BJ (cell line): ENCODE measurements at regions not wholly inside any gene's neighbourhood (a gene's known extent, or its start where the extent isn't known, plus 50 kb on each side); places are given as distances from the start of the nearest gene placed in this dataset.

Source experiments
- CTCF ChIA-PET: fragments of 350-600 bp; formaldehyde crosslinking; extraction: SDS; loops from one replicate; lab custom pipeline; 2021; ENCODE audit warnings: antibody characterized with exemption, inconsistent platforms; lab: Yijun Ruan, JAX
- POLR2A ChIA-PET: fragments of 300-600 bp; sonication (Branson Sonifier 250); formaldehyde crosslinking; extraction: SDS; loops from one replicate; lab custom pipeline; 2021; ENCODE audit warnings: antibody characterized with exemption; lab: Charles Lee
- DNase-seq: peaks from one replicate; pipeline ENCODE4 v3.0.0-alpha.2; 2011; ENCODE audit warnings: low read depth
- H3K27me3 ChIP-seq: 2 replicates; pipeline ENCODE4 v1.6.0; 2011; ENCODE audit warnings: low read length; ENCODE audit not compliant: control insufficient read depth, insufficient read depth
- H3K36me3 ChIP-seq: 2 replicates; pipeline ENCODE4 v1.5.1; 2011; ENCODE audit warnings: low read length; ENCODE audit not compliant: control insufficient read depth, insufficient read depth
- H3K4me3 ChIP-seq: 2 replicates; pipeline ENCODE4 v1.5.1; 2011; ENCODE audit warnings: low read depth, mild to moderate bottlenecking, control low read depth, low read length
- TF ChIP-seq, protein P1 (sequence below): IDR thresholded peaks from 2 replicates; pipeline ENCODE4 v1.5.1; 2011; ENCODE audit warnings: low read depth, mild to moderate bottlenecking, control low read depth, inconsistent platforms, low read length, moderate library complexity; ENCODE audit not compliant: insufficient read depth

DNA sequence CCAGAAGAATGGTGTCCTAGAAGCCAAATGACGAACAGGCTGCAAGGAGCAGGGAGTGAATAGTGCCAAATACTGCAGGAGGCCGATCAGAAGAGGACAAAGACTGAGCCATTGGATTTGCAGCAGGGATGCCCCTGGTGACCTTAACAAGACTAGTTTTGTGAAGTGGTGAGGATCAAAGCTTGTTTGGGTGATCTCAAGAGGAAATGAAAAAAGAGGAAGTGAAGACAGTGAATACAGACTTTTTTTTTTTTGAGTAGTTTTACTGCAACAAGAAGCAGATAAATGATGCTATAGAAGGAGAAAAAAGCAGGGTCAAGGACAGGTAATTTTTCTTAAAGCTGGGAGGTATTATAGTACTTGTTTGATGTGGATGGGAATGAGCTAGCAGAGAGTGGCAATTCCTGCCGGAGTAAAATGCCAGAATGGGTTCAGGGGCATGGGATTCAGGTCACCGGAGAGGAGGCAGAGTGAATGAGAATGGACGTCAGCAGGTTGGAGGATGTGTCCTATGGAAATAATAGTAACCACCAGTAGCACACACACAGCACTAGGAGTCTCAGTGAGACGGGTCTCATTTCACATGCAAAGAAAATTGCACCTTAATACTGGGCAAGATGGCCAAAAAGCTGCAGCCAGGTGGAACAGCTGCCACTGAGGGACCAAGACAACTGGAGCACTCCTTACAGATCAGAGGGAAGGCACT is 345.8 kb upstream of the CCDC196 start:
- POLR2A ChIA-PET = no interaction called here
- CTCF ChIA-PET = no interaction called here
- no peak for DNase-seq
- TF ChIP-seq, protein P1, sequence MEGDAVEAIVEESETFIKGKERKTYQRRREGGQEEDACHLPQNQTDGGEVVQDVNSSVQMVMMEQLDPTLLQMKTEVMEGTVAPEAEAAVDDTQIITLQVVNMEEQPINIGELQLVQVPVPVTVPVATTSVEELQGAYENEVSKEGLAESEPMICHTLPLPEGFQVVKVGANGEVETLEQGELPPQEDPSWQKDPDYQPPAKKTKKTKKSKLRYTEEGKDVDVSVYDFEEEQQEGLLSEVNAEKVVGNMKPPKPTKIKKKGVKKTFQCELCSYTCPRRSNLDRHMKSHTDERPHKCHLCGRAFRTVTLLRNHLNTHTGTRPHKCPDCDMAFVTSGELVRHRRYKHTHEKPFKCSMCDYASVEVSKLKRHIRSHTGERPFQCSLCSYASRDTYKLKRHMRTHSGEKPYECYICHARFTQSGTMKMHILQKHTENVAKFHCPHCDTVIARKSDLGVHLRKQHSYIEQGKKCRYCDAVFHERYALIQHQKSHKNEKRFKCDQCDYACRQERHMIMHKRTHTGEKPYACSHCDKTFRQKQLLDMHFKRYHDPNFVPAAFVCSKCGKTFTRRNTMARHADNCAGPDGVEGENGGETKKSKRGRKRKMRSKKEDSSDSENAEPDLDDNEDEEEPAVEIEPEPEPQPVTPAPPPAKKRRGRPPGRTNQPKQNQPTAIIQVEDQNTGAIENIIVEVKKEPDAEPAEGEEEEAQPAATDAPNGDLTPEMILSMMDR = no peak
- no peaks in the 10 kb centered on the region for H3K27me3 ChIP-seq
- no peaks in the 10 kb centered on the region for H3K36me3 ChIP-seq
- H3K4me3 ChIP-seq = no peak overlapping the region

DNA sequence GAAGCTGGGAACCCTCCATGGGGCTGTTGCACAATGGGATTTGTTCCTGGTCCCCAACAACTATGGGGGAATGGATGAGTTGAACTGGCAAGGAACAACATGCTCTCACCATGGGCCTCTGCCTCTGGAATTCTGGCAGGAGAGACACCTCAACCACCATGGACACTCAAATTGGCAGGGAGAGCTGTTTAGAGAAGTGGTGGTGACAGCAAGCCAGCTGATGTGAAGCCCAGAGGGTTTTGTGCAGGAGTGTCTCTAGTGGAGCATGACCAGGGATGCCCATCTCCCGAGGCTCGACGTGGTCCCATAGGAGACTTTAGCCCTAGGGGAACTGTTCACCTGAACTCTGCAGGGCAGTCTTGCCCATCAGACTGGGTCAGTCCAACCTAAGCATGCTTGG is 345.2 kb upstream of the CCDC196 start:
- no peak for DNase-seq
- ChIA-PET CTCF (no interaction called here), POLR2A (no interaction called here)
- H3K36me3 ChIP-seq = no peaks in the 10 kb centered on the region
- H3K27me3 ChIP-seq = no peaks in the 10 kb centered on the region
- H3K4me3 ChIP-seq = no peak overlapping the region
- TF ChIP-seq, protein P1 = no peak

DNA sequence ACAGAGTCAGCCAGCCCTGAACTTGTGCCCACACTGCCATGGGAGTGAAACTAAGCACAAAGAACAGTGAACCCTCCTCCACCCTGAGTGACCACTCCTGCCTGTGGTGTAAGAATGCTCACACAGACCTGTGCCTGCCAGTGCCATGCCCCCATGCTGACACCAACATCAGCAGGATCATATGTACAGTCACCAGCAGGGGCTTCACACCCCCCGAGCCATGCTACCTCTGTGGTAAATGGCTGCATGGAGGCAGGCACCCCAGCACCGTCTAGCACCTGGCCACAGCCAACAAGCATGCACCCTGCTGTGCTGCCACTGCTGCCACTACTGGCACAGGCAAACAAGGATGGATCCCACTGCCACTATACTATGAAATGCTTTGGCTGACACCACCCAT is 344.4 kb upstream of the CCDC196 start:
- Histone ChIP-seq H3K36me3 (no peaks in the 10 kb centered on the region), H3K4me3 (no peak overlapping the region), H3K27me3 (no peaks in the 10 kb centered on the region)
- ChIA-PET POLR2A (no interaction called here), CTCF (no interaction called here)
- no peak for DNase-seq
- TF ChIP-seq, protein P1 = no peak

DNA sequence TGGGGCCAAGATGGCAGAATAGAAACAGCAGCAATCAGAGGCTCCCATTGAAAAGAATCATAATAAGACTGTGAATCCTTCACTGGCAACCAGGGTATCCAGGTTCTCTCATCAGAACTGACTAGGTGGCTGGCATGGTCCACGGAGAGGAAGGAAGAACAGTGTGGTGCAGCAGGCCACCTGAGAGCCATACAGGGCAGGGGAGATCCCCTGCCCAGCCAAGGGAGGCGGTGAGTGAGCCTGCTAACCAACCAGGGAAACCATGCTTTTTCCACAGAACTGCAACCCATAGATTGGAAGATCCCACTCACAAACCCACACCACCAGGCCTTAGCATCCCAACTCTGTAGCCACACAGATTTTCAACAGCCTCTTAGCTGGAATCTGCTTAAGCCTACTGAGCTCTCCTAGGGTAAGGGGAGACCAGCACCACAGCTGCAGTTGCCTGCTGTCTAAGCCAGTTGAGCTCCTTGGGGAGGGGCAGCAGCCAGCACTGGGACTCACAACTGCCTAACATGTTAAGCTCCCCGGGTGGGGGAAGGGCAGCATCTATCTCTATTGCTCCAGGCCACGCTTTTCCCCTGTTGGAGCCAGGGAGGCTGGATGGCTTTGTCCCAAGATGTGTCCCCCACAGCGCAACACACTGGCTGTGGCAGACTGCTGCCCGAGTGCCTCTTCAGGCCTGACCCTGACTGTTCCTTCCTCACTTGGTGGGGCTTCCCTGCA is 342.6 kb upstream of the CCDC196 start:
- no peak overlapping the region for H3K4me3 ChIP-seq
- no peaks in the 10 kb centered on the region for H3K27me3 ChIP-seq
- no peak for DNase-seq
- ChIA-PET POLR2A (no interaction called here), CTCF (no interaction called here)
- TF ChIP-seq, protein P1 = no peak
- no peaks in the 10 kb centered on the region for H3K36me3 ChIP-seq

DNA sequence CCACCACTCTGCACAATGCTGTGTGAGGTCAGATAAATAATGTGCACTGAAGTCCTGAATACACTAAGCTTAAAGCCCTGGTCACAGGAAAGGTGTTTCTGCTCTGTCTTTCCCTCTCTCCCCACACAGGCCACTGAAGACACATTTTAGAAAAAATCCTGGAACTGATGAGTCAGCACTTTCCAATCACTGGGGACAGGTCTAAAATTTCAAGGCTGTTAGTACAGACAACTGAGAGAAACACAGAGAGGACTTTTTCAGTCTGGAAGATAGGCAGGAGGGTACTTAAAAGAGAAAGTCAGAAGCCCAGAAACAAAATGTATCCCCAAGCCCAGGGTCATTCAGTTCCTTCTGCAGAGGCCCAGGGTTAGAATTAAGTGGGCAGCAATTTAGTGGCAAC is 333.9 kb upstream of the CCDC196 start:
- H3K27me3 ChIP-seq = no peaks in the 10 kb centered on the region
- DNase-seq = no peak
- no peak overlapping the region for H3K4me3 ChIP-seq
- H3K36me3 ChIP-seq = no peaks in the 10 kb centered on the region
- CTCF ChIA-PET = no interaction called here
- TF ChIP-seq, protein P1 = no peak
- POLR2A ChIA-PET = no interaction called here
